ENCODE measurements at regions not wholly inside any gene's neighbourhood (a gene's known extent, or its start where the extent isn't known, plus 50 kb on each side); places are given as distances from the start of the nearest gene placed in this dataset.

- Histone ChIP-seq H3K9me3 (ENCODE audit: control insufficient read depth in 4 of 4, low read length in 3 of 4) (no peaks in the 10 kb centered on the region), H3K36me3 (ENCODE audit: control insufficient read depth in 4 of 4, insufficient read depth in 3 of 4, low read depth in 1 of 4, low read length in 3 of 4) (no peaks in the 10 kb centered on the region), H3K9ac (ENCODE audit: low read depth in 1 of 2, low read length in 2 of 2) (no peak overlapping the region), H3K4me3 (ENCODE audit: low read depth in 1 of 3, low read length in 3 of 3) (no peak overlapping the region), H3K27ac (ENCODE audit: low read depth in 1 of 2, low read length in 2 of 2) (no peak overlapping the region), H3K4me1 (ENCODE audit: control insufficient read depth in 4 of 4, insufficient read depth in 4 of 4, low read length in 3 of 4) (no peaks in the 10 kb centered on the region), H3K27me3 (ENCODE audit: control insufficient read depth in 4 of 4, insufficient read depth in 4 of 4, low read length in 3 of 4) (peaks cover 0 to 6% (median 0%) of the 10 kb centered on the region in 4 donors)
- TF ChIP-seq EGR1 (IDR thresholded peaks at IDR 0.05; ENCODE audit: low read depth in 2 of 2) (no peak), GABPA (IDR thresholded peaks at IDR 0.05 in 1 of 2, conservative IDR thresholded peaks at IDR 0.05 in 1 of 2) (no peak), YY1 (IDR thresholded peaks at IDR 0.05) (no peak), RXRA (IDR thresholded peaks at IDR 0.05) (no peak), REST (IDR thresholded peaks at IDR 0.05) (no peak), FOXA1 (IDR thresholded peaks at IDR 0.05) (no peak), NR2F2 (IDR thresholded peaks at IDR 0.05) (no peak), FOXA2 (IDR thresholded peaks at IDR 0.05) (no peak), MAX (IDR thresholded peaks at IDR 0.05) (no peak), HNF4A (conservative IDR thresholded peaks at IDR 0.05) (no peak), ATF3 (IDR thresholded peaks at IDR 0.05) (no peak)
- DNase-seq (ENCODE audit: low spot score): no peak
- 67% methylated on average over 4 of the region's 4 CpGs for WGBS
These were observed 558.7 kb downstream of the MATN1 start for GRCh38 chr1:30164693-30165092.

- Histone ChIP-seq H3K36me3 (ENCODE audit: control insufficient read depth in 4 of 4, insufficient read depth in 3 of 4, low read depth in 1 of 4, low read length in 3 of 4) (no peaks in the 10 kb centered on the region), H3K4me1 (ENCODE audit: control insufficient read depth in 4 of 4, insufficient read depth in 4 of 4, low read length in 3 of 4) (no peaks in the 10 kb centered on the region), H3K4me3 (ENCODE audit: low read depth in 1 of 3, low read length in 3 of 3) (no peak overlapping the region), H3K27ac (ENCODE audit: low read depth in 1 of 2, low read length in 2 of 2) (no peak overlapping the region), H3K9me3 (ENCODE audit: control insufficient read depth in 4 of 4, low read length in 3 of 4) (no peaks in the 10 kb centered on the region), H3K27me3 (ENCODE audit: control insufficient read depth in 4 of 4, insufficient read depth in 4 of 4, low read length in 3 of 4) (peaks cover 0 to 6% (median 1%) of the 10 kb centered on the region in 4 donors), H3K9ac (ENCODE audit: low read depth in 1 of 2, low read length in 2 of 2) (no peak overlapping the region)
- no peak for TF ChIP-seq MAX (IDR thresholded peaks at IDR 0.05)
- TF ChIP-seq RXRA (IDR thresholded peaks at IDR 0.05): no peak
- TF ChIP-seq EGR1 (IDR thresholded peaks at IDR 0.05; ENCODE audit: low read depth in 2 of 2): no peak
- no peak for TF ChIP-seq NR2F2 (IDR thresholded peaks at IDR 0.05)
- no peak for TF ChIP-seq RAD21 (IDR thresholded peaks at IDR 0.05)
- TF ChIP-seq CTCF (IDR thresholded peaks at IDR 0.05; ENCODE audit: low read depth, low read length, missing input control): no peak
- no peak for TF ChIP-seq ATF3 (IDR thresholded peaks at IDR 0.05)
- TF ChIP-seq SP1 (IDR thresholded peaks at IDR 0.05): no peak
- TF ChIP-seq REST (IDR thresholded peaks at IDR 0.05): no peak
- TF ChIP-seq HNF4A (conservative IDR thresholded peaks at IDR 0.05): no peak
- no peak for TF ChIP-seq ZBTB33 (IDR thresholded peaks at IDR 0.05)
- TF ChIP-seq HNF4G (IDR thresholded peaks at IDR 0.05): no peak
- TF ChIP-seq FOXA2 (IDR thresholded peaks at IDR 0.05): no peak
- TF ChIP-seq GABPA (IDR thresholded peaks at IDR 0.05 in 1 of 2, conservative IDR thresholded peaks at IDR 0.05 in 1 of 2): no peak
- no peak for TF ChIP-seq YY1 (IDR thresholded peaks at IDR 0.05)
- no peak for TF ChIP-seq JUND (IDR thresholded peaks at IDR 0.05)
- no peak for DNase-seq (ENCODE audit: low spot score)
- 79% methylated on average over 2 of the region's 2 CpGs for WGBS
These were observed 560.8 kb downstream of the MATN1 start for GRCh38 chr1:30162565-30162964.
